PC-9 (cell line): ENCODE measurements at regions not wholly inside any gene's neighbourhood (a gene's known extent, or its start where the extent isn't known, plus 50 kb on each side); places are given as distances from the start of the nearest gene placed in this dataset.

Source experiments
- BruUV-seq: library from RNA; stranded (reverse); fragments of 400-500 nt; replicated peaks from 2 replicates; lab custom pipeline; 2021; lab: Mats Ljungman, UMichigan
- CTCF ChIA-PET: fragments of 300-600 bp; sonication (Branson Sonifier 250); formaldehyde crosslinking; loops from one replicate; lab custom pipeline; 2022; ENCODE audit warnings: antibody characterized with exemption; lab: Charles Lee
- POLR2A ChIA-PET: fragments of 300-600 bp; sonication (Branson Sonifier 250); formaldehyde crosslinking; loops from one replicate; lab custom pipeline; 2022; ENCODE audit warnings: antibody characterized with exemption; ENCODE audit not compliant: unreplicated experiment; lab: Charles Lee
- DNase-seq, 2 experiments: peaks; one replicate each; pipeline versions ENCODE4 v3.0.0 to v3.0.0-alpha.2; 2015 to 2022; ENCODE audit warnings: mixed read lengths in 1 of 2
- H2AFZ ChIP-seq: fragments of 200-600 bp; sonication (generic); 2 replicates; pipeline ENCODE4 v1.8.1; 2017; ENCODE audit warnings: antibody characterized with exemption
- H3F3A ChIP-seq: fragments of 200-600 bp; sonication (generic); 2 replicates; pipeline ENCODE4 v1.8.1; 2017; ENCODE audit warnings: antibody characterized with exemption, mild to moderate bottlenecking, low read depth; ENCODE audit not compliant: insufficient read depth
- H3K27ac ChIP-seq: fragments of 200-600 bp; sonication (generic); 2 replicates; pipeline ENCODE4 v1.6.1; 2016; ENCODE audit warnings: mixed run types
- H3K27me3 ChIP-seq: fragments of 200-600 bp; sonication (generic); 2 replicates; pipeline ENCODE4 v1.6.1; 2016; ENCODE audit warnings: low read depth, mixed run types; ENCODE audit not compliant: insufficient read depth
- H3K36me3 ChIP-seq: fragments of 200-600 bp; sonication (generic); 2 replicates; pipeline ENCODE4 v1.6.1; 2016; ENCODE audit warnings: low read depth, mixed run types
- H3K4me1 ChIP-seq: fragments of 200-600 bp; sonication (generic); replicated peaks from 2 replicates; pipeline ENCODE4 v1.6.1; 2016; ENCODE audit warnings: mixed run types; ENCODE audit not compliant: insufficient read depth
- H3K4me2 ChIP-seq: fragments of 200-600 bp; sonication (generic); 2 replicates; pipeline ENCODE4 v1.6.1; 2017; ENCODE audit warnings: mixed run types
- H3K4me3 ChIP-seq: fragments of 200-600 bp; sonication (generic); 2 replicates; pipeline ENCODE4 v1.6.1; 2016; ENCODE audit warnings: mixed run types
- H3K79me2 ChIP-seq: fragments of 200-600 bp; sonication (generic); 2 replicates; pipeline ENCODE4 v1.6.1; 2017; ENCODE audit warnings: low read depth, mixed run types
- H3K9me2 ChIP-seq: fragments of 200-600 bp; sonication (generic); 2 replicates; pipeline ENCODE4 v1.8.1; 2017; ENCODE audit warnings: mild to moderate bottlenecking; ENCODE audit not compliant: insufficient read depth
- H3K9me3 ChIP-seq: fragments of 200-600 bp; sonication (generic); 2 replicates; pipeline ENCODE4 v1.8.1; 2016; ENCODE audit warnings: low read depth; ENCODE audit not compliant: insufficient read depth
- H4K20me1 ChIP-seq: fragments of 200-600 bp; sonication (generic); 2 replicates; pipeline ENCODE4 v1.8.1; 2017; ENCODE audit not compliant: insufficient read depth
- EZH2 ChIP-seq: fragments of 200-600 bp; sonication (generic); IDR thresholded peaks from 2 replicates; pipeline ENCODE4 v1.8.0; 2017; ENCODE audit warnings: antibody characterized with exemption, low read depth
- intact Hi-C: fragments of 100-400 bp; cut with micrococcal nuclease; formaldehyde crosslinking; loops from one replicate; pipeline ENCODE4 v1.10.0; 2022; ENCODE audit not compliant: unreplicated experiment
- TF ChIP-seq, protein P1 (sequence below): fragments of 200-600 bp; sonication (generic); conservative IDR thresholded peaks from 2 replicates; pipeline ENCODE4 v1.6.1; 2017; ENCODE audit warnings: mixed run types, antibody characterized with exemption, mild to moderate bottlenecking, moderate library complexity

DNA sequence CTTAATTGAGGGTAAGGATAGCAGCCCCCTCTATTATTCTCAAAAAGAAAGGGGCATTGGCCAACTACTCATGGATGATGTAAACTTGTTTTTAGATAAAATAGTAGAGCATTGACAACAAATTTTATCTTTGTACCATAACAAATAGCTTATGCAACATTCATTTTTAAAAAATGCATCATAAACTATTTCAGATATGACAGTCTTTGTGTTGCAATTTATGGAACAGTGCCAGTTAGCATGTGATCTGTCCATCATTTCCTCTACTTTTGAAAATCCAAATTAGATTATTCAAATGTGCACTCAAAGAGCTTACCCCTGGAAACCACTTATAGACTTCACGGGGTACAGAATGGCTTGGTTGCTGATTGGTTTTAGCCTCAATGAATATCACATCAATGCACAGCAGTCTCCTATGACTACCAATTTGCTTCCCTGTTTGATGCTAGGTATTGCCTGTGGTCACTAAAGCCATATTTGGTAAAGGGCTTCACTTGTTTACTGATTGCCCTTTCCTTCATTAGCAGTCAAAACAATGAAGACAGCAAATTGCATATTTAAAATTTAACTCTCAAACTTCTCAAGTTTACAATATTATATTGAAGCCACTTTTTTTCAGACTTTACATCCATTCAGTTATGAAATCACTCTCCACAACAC lies 274.9 kb upstream of the MGAT4C start:
- CTCF ChIA-PET = no interaction called here
- no peaks in the 10 kb centered on the region for H4K20me1 ChIP-seq
- H3K27ac ChIP-seq = no peak overlapping the region
- H2AFZ ChIP-seq = no peak overlapping the region
- H3K9me2 ChIP-seq = no peaks in the 10 kb centered on the region
- no peaks in the 10 kb centered on the region for H3K27me3 ChIP-seq
- no peaks in the 10 kb centered on the region for H3K4me1 ChIP-seq
- H3K4me2 ChIP-seq = no peak overlapping the region
- no peak overlapping the region for H3K4me3 ChIP-seq
- no TSS peak for BruUV-seq
- TF ChIP-seq, protein P1, sequence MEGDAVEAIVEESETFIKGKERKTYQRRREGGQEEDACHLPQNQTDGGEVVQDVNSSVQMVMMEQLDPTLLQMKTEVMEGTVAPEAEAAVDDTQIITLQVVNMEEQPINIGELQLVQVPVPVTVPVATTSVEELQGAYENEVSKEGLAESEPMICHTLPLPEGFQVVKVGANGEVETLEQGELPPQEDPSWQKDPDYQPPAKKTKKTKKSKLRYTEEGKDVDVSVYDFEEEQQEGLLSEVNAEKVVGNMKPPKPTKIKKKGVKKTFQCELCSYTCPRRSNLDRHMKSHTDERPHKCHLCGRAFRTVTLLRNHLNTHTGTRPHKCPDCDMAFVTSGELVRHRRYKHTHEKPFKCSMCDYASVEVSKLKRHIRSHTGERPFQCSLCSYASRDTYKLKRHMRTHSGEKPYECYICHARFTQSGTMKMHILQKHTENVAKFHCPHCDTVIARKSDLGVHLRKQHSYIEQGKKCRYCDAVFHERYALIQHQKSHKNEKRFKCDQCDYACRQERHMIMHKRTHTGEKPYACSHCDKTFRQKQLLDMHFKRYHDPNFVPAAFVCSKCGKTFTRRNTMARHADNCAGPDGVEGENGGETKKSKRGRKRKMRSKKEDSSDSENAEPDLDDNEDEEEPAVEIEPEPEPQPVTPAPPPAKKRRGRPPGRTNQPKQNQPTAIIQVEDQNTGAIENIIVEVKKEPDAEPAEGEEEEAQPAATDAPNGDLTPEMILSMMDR = no peak
- TF ChIP-seq EZH2 = no peak
- intact Hi-C loops = no loop called here
- H3F3A ChIP-seq = no peaks in the 10 kb centered on the region
- POLR2A ChIA-PET = no interaction called here
- no peaks in the 10 kb centered on the region for H3K79me2 ChIP-seq
- no peak for DNase-seq
- no peaks in the 10 kb centered on the region for H3K9me3 ChIP-seq
- no peaks in the 10 kb centered on the region for H3K36me3 ChIP-seq

DNA sequence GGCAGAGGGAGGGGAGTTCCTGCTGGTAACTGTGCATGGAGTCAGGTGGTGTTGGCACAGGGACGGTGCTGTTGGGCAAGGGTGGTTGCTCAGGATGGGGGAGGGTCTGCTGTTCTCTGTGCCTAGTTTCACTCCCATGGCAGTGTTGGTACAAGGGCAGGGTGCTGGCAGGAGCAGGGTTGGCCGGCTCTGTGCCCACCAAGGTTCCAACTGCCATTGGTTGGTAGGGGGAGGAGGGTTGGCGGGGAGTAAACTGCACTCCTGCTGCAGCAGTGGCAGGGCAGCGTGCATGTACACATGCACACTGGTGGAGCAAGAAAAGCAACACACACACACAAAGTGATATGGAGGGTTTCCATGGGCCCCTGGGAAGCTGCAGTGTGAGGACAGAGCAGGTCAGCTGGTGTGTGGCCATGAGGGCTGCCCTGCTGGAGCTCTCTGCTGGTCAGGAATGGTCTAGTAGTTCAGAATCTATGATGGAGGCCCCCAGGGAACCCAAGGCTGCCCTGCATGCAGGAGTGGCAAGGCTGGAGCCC lies 269.9 kb upstream of the MGAT4C start:
- intact Hi-C loops = no loop called here
- Histone ChIP-seq H2AFZ (no peak overlapping the region), H3K4me1 (no peaks in the 10 kb centered on the region), H3F3A (no peaks in the 10 kb centered on the region), H3K36me3 (no peaks in the 10 kb centered on the region), H3K9me3 (no peaks in the 10 kb centered on the region; the same call in 1 of the 2 replicates), H3K4me2 (no peak overlapping the region), H3K9me2 (no peaks in the 10 kb centered on the region), H3K79me2 (no peaks in the 10 kb centered on the region), H4K20me1 (no peaks in the 10 kb centered on the region), H3K27me3 (no peaks in the 10 kb centered on the region), H3K4me3 (no peak overlapping the region), H3K27ac (no peak overlapping the region)
- DNase-seq = no peak
- TF ChIP-seq EZH2 = no peak
- TF ChIP-seq, protein P1 = no peak
- ChIA-PET CTCF (no interaction called here), POLR2A (no interaction called here)
- no TSS peak for BruUV-seq

DNA sequence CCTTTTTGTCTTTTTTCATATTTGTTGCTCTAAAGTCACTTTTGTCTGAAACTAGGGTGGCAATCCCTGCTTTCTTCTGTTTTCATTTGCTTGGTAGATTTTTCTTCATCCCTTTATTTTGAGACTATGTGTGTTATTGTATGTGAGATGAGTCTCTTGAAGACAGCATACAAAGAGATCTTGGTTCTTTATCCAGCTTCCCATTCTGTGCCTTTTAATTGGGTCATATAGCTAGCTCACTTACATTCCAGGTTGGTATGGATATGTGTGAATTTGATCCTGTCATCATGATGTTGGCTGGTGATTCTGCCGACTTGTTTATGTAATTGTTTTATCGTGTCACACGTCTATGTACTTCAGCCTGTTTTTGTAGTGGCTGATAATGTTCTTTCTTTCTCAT lies 267.7 kb upstream of the MGAT4C start:
- ChIA-PET CTCF (no interaction called here), POLR2A (no interaction called here)
- H3K79me2 ChIP-seq = no peaks in the 10 kb centered on the region
- no peaks in the 10 kb centered on the region for H3K4me1 ChIP-seq
- BruUV-seq = no TSS peak
- no peak overlapping the region for H3K27ac ChIP-seq
- no peaks in the 10 kb centered on the region for H3K9me2 ChIP-seq
- H3K4me3 ChIP-seq = no peak overlapping the region
- H3K36me3 ChIP-seq = no peaks in the 10 kb centered on the region
- no peaks in the 10 kb centered on the region for H3K27me3 ChIP-seq
- intact Hi-C loops = no loop called here
- no peak for DNase-seq
- no peak overlapping the region for H3K4me2 ChIP-seq
- TF ChIP-seq, protein P1 = no peak
- TF ChIP-seq EZH2 = no peak
- no peaks in the 10 kb centered on the region for H4K20me1 ChIP-seq
- H2AFZ ChIP-seq = no peak overlapping the region
- H3K9me3 ChIP-seq = no peaks in the 10 kb centered on the region; the same call in 1 of the 2 replicates
- H3F3A ChIP-seq = no peaks in the 10 kb centered on the region
